ENCODE measurements at regions not wholly inside any gene's neighbourhood (a gene's known extent, or its start where the extent isn't known, plus 50 kb on each side); places are given as distances from the start of the nearest gene placed in this dataset.
A peak's percentile ranks its signal among the peaks of the same experiment; 100 is the strongest.

DNA sequence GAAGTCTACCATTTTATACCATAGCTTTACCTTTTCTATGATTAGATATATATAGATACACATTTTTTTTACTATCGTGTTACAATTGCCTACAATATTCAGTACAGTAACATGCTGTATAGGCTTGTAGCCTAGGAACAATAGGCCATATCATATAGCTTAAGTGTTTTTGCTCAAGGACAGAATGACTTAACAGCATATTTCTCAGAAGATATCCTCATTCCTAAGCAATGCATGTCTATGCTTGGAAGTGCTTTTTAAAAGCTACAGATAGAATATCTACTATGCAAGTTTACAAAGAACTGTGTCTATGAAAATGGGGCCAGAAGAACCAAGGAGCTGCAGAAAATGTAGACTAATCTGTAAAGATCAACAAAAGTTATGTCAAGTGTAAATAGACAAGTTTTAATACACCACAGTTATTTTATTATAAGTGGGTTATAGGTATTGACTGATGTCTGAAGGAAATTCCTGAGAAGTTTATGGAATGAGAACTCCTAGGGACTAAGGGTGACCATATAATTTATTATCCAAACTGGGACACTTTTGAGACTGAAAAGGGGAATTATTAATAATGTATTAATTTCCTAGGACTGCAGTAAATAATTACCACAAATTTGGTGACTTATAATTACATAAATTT lies 138.7 kb upstream of the TGFBR2 start:
- ATAC-seq (no peak), DNase-seq (no peak)
- WGBS, 2 donors: 66 to 79% methylated on average over 1 of the region's 1 CpG
- peaks cover 0 to 16% (median 0%) of the 10 kb centered on the region in 11 donors for H3K9me3 ChIP-seq
- H3K27me3 ChIP-seq: no peaks in the 10 kb centered on the region
- H3K36me3 ChIP-seq: no peaks in the 10 kb centered on the region
- TF ChIP-seq, protein P1, sequence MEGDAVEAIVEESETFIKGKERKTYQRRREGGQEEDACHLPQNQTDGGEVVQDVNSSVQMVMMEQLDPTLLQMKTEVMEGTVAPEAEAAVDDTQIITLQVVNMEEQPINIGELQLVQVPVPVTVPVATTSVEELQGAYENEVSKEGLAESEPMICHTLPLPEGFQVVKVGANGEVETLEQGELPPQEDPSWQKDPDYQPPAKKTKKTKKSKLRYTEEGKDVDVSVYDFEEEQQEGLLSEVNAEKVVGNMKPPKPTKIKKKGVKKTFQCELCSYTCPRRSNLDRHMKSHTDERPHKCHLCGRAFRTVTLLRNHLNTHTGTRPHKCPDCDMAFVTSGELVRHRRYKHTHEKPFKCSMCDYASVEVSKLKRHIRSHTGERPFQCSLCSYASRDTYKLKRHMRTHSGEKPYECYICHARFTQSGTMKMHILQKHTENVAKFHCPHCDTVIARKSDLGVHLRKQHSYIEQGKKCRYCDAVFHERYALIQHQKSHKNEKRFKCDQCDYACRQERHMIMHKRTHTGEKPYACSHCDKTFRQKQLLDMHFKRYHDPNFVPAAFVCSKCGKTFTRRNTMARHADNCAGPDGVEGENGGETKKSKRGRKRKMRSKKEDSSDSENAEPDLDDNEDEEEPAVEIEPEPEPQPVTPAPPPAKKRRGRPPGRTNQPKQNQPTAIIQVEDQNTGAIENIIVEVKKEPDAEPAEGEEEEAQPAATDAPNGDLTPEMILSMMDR (IDR thresholded peaks at IDR 0.05): no peak
- intact Hi-C loops (cut with DNase I): no loop called here
- no peak overlapping the region for H3K4me3 ChIP-seq
- H3K27ac ChIP-seq: no peak overlapping the region
- peaks cover 4 to 27% (median 18%) of the 10 kb centered on the region in 9 donors for H3K4me1 ChIP-seq

DNA sequence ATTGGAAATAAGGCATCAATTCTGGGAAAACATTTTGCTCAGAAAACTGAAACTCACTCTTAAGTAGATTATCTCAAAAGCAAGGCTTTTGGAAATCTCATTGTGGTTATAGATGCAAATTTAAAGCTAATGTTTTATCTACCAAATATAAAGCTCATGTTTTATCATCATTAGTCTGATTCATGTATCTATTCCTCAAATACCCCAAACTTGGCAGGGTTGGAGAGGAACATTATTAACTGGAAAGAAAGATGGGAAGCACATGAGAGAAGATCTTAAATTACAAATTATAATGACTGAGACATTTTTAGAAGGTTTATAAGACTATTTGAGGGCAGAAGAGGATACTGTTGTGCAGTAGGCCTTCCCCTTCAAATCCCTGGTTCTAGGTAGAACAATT lies 137.3 kb upstream of the TGFBR2 start:
- TF ChIP-seq, protein P1 (IDR thresholded peaks at IDR 0.05): no peak
- DNase-seq: no peak
- intact Hi-C loops (cut with DNase I): no loop called here

GRCh38 chr3:30470496-30470895 lies 135.9 kb upstream of the TGFBR2 start:
- Histone ChIP-seq H3K4me3 (no peak overlapping the region), H3K36me3 (no peaks in the 10 kb centered on the region), H3K4me1 (peaks cover 4 to 52% (median 18%) of the 10 kb centered on the region in 9 donors), H3K27ac (no peak overlapping the region), H3K27me3 (no peaks in the 10 kb centered on the region), H3K9me3 (peaks cover 0 to under 1% (median 0%) of the 10 kb centered on the region in 11 donors)
- intact Hi-C loops (cut with DNase I): no loop called here
- ATAC-seq (no peak), DNase-seq (no peak)
- TF ChIP-seq, protein P1 (IDR thresholded peaks at IDR 0.05): no peak
- 90 to 95% methylated on average over 2 of the region's 2 CpGs for WGBS, 2 donors

More for the DNA sequence above, 137.3 kb upstream of the TGFBR2 start:
- no peak for ATAC-seq
- Histone ChIP-seq H3K4me1 (peaks cover 4 to 40% (median 18%) of the 10 kb centered on the region in 9 donors), H3K36me3 (no peaks in the 10 kb centered on the region), H3K27me3 (no peaks in the 10 kb centered on the region), H3K9me3 (peaks cover 0 to 14% (median 0%) of the 10 kb centered on the region in 11 donors), H3K4me3 (no peak overlapping the region), H3K27ac (no peak overlapping the region)

- WGBS, 2 donors: 37 to 56% methylated on average over 2 of the region's 2 CpGs
- TF ChIP-seq, protein P1 (IDR thresholded peaks at IDR 0.05): no peak
- no peaks in the 10 kb centered on the region for H3K27me3 ChIP-seq
- peak overlapping the region in 4 of 10 donors; percentile 12 to 80 (median 20) for H3K27ac ChIP-seq
- DNase-seq (no peak), ATAC-seq (no peak)
- peaks cover 4 to 52% (median 18%) of the 10 kb centered on the region in 9 donors for H3K4me1 ChIP-seq
- no peaks in the 10 kb centered on the region for H3K36me3 ChIP-seq
- intact Hi-C loops (cut with DNase I): no loop called here
- H3K9me3 ChIP-seq: no peaks in the 10 kb centered on the region
- no peak overlapping the region for H3K4me3 ChIP-seq
These were observed 135.3 kb upstream of the TGFBR2 start for GRCh38 chr3:30471066-30471465.

Measured in heart right ventricle (tissue), 16 donors.